Liver (tissue), 8 donors: ENCODE measurements at regions not wholly inside any gene's neighbourhood (a gene's known extent, or its start where the extent isn't known, plus 50 kb on each side); places are given as distances from the start of the nearest gene placed in this dataset.

Source experiments
- DNase-seq: peaks from one replicate; pipeline ENCODE4 v3.0.0-alpha.2; 2017; ENCODE audit warnings: low spot score
- H3K27ac ChIP-seq, 2 donors: one replicate each; pipeline ENCODE4 v1.7.0; 2013; ENCODE audit warnings: inconsistent platforms in 2 of 2, low read length in 2 of 2, control low read depth in 1 of 2, low read depth in 1 of 2, mild to moderate bottlenecking in 1 of 2
- H3K27me3 ChIP-seq, 4 donors: one replicate each; pipeline versions ENCODE4 v1.6.1 to v1.7.0; 2013; ENCODE audit warnings: low read length in 3 of 4, inconsistent platforms in 1 of 4, mild to moderate bottlenecking in 1 of 4, moderate library complexity in 1 of 4; ENCODE audit not compliant: control insufficient read depth in 4 of 4, insufficient read depth in 4 of 4
- H3K36me3 ChIP-seq, 4 donors: one replicate each; pipeline versions ENCODE4 v1.6.1 to v1.7.0; 2013; ENCODE audit warnings: low read length in 3 of 4, mild to moderate bottlenecking in 3 of 4, low read depth in 1 of 4, moderate library complexity in 1 of 4; ENCODE audit not compliant: control insufficient read depth in 4 of 4, insufficient read depth in 3 of 4
- H3K4me1 ChIP-seq, 4 donors: one replicate each; pipeline versions ENCODE4 v1.6.1 to v1.7.0; 2013; ENCODE audit warnings: low read length in 3 of 4, mild to moderate bottlenecking in 3 of 4, moderate library complexity in 1 of 4; ENCODE audit not compliant: control insufficient read depth in 4 of 4, insufficient read depth in 4 of 4
- H3K4me3 ChIP-seq, 3 donors: one replicate each; pipeline versions ENCODE4 v1.6.1 to v1.7.0; 2013; ENCODE audit warnings: low read length in 3 of 3, control low read depth in 1 of 3, low read depth in 1 of 3, mild to moderate bottlenecking in 1 of 3
- H3K9ac ChIP-seq, 2 donors: one replicate each; pipeline ENCODE4 v1.7.0; 2013; ENCODE audit warnings: low read length in 2 of 2, mild to moderate bottlenecking in 2 of 2, moderate library complexity in 2 of 2, control low read depth in 1 of 2, low read depth in 1 of 2
- H3K9me3 ChIP-seq, 4 donors: one replicate each; pipeline versions ENCODE4 v1.6.1 to v1.7.0; 2013; ENCODE audit warnings: low read length in 3 of 4; ENCODE audit not compliant: control insufficient read depth in 4 of 4
- EGR1 ChIP-seq, 2 donors: IDR thresholded peaks; 2 replicates each; pipeline ENCODE4 v1.6.1; 2016 to 2018; ENCODE audit warnings: antibody characterized with exemption in 2 of 2, low read depth in 2 of 2
- FOXA1 ChIP-seq: IDR thresholded peaks from 2 replicates; pipeline ENCODE4 v1.6.1; 2016; ENCODE audit warnings: antibody characterized with exemption
- FOXA2 ChIP-seq: IDR thresholded peaks from 2 replicates; pipeline ENCODE4 v1.6.1; 2016; ENCODE audit warnings: antibody characterized with exemption
- GABPA ChIP-seq, 2 donors: IDR thresholded peaks in 1 of 2; conservative IDR thresholded peaks in 1 of 2; 2 replicates each; pipeline ENCODE4 v1.6.1; 2016; ENCODE audit warnings: antibody characterized with exemption in 2 of 2, mild to moderate bottlenecking in 1 of 2, moderate library complexity in 1 of 2
- HNF4A ChIP-seq, 2 donors: conservative IDR thresholded peaks; 2 replicates each; pipeline ENCODE4 v1.6.1; 2016; ENCODE audit warnings: antibody characterized with exemption in 2 of 2, mild to moderate bottlenecking in 2 of 2
- HNF4G ChIP-seq: IDR thresholded peaks from 2 replicates; pipeline ENCODE4 v1.6.1; 2016; ENCODE audit warnings: antibody characterized with exemption
- JUND ChIP-seq, 2 donors: IDR thresholded peaks; 2 replicates each; pipeline ENCODE4 v1.6.1; 2016; ENCODE audit warnings: antibody characterized with exemption in 2 of 2
- NR2F2 ChIP-seq: IDR thresholded peaks from 2 replicates; pipeline ENCODE4 v1.6.1; 2016; ENCODE audit warnings: antibody characterized with exemption
- RAD21 ChIP-seq, 2 donors: IDR thresholded peaks; 2 replicates each; pipeline ENCODE4 v1.6.1; 2016; ENCODE audit warnings: antibody characterized with exemption in 2 of 2, mild to moderate bottlenecking in 2 of 2
- REST ChIP-seq: IDR thresholded peaks from 2 replicates; pipeline ENCODE4 v1.6.1; 2016; ENCODE audit warnings: antibody characterized with exemption, mild to moderate bottlenecking
- RXRA ChIP-seq, 2 donors: IDR thresholded peaks; 2 replicates each; pipeline ENCODE4 v1.6.1; 2017 to 2018; ENCODE audit warnings: antibody characterized with exemption in 2 of 2, mild to moderate bottlenecking in 1 of 2
- SP1 ChIP-seq: IDR thresholded peaks from 2 replicates; pipeline ENCODE4 v1.6.1; 2018; ENCODE audit warnings: antibody characterized with exemption, mild to moderate bottlenecking
- TAF1 ChIP-seq: conservative IDR thresholded peaks from 2 replicates; pipeline ENCODE4 v1.6.1; 2016; ENCODE audit warnings: antibody characterized with exemption, mild to moderate bottlenecking
- YY1 ChIP-seq: IDR thresholded peaks from 2 replicates; pipeline ENCODE4 v1.6.1; 2016; ENCODE audit warnings: antibody characterized with exemption, mild to moderate bottlenecking
- ZBTB33 ChIP-seq: IDR thresholded peaks from 2 replicates; pipeline ENCODE4 v1.6.1; 2016; ENCODE audit warnings: antibody characterized with exemption
- WGBS: extraction: QIAGEN DNeasy Blood & Tissue Kit; methylation state at CpG from one replicate; pipeline ENCODE4 v1.1.7; 2013; 5-methylcytosine and 5-hydroxymethylcytosine counted together
- TF ChIP-seq, protein P1 (sequence below): fragments of 150-350 bp; IDR thresholded peaks from 2 replicates; pipeline ENCODE4 v1.5.1; 2017; ENCODE audit warnings: improper control_type of control experiment, low read depth, low read length; ENCODE audit not compliant: missing input control
- TF ChIP-seq, protein P2 (sequence below): IDR thresholded peaks from 2 replicates; pipeline ENCODE4 v1.6.1; 2016; ENCODE audit warnings: antibody characterized with exemption
- donor health status: healthy.
- donor health status: healthy.
- donor health status: healthy.
- donor health status: healthy.
- donor health status: healthy.

DNA sequence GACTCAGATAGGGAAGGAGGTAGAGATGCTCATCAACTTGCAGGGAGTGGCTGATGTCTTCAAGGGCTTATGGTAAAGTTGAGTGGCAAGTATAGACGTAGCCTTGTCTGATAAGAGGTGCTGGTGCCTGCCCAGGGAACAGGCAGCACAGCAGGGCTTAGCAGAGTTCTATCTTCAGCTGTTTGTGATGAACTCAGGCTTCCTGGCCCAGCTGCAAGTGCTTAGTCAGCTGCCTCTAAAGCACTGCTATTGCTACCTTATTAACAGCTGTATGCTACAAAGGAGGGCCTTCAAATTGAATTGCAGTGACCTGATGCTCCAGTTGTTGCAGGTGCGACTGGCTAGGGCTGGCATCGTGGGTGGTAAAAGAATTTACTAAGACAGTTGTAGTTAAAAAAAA, 82.1 kb downstream of the TSN start:
- H3K4me1 ChIP-seq = no peaks in the 10 kb centered on the region
- no peak overlapping the region for H3K27ac ChIP-seq
- no peak for DNase-seq
- H3K27me3 ChIP-seq = peaks cover 0 to 9% (median 0%) of the 10 kb centered on the region in 4 donors
- no peaks in the 10 kb centered on the region for H3K9me3 ChIP-seq
- H3K36me3 ChIP-seq = no peaks in the 10 kb centered on the region
- TF ChIP-seq HNF4A (conservative IDR thresholded peaks at IDR 0.05) (no peak), NR2F2 (no peak), JUND (IDR thresholded peaks at IDR 0.05) (no peak), TAF1 (no peak), SP1 (no peak), YY1 (no peak), ZBTB33 (no peak), RAD21 (IDR thresholded peaks at IDR 0.05) (no peak), REST (no peak), RXRA (IDR thresholded peaks at IDR 0.05) (no peak), FOXA2 (no peak), GABPA (IDR thresholded peaks at IDR 0.05 in 1 of 2, conservative IDR thresholded peaks at IDR 0.05 in 1 of 2) (no peak)
- TF ChIP-seq, protein P1, sequence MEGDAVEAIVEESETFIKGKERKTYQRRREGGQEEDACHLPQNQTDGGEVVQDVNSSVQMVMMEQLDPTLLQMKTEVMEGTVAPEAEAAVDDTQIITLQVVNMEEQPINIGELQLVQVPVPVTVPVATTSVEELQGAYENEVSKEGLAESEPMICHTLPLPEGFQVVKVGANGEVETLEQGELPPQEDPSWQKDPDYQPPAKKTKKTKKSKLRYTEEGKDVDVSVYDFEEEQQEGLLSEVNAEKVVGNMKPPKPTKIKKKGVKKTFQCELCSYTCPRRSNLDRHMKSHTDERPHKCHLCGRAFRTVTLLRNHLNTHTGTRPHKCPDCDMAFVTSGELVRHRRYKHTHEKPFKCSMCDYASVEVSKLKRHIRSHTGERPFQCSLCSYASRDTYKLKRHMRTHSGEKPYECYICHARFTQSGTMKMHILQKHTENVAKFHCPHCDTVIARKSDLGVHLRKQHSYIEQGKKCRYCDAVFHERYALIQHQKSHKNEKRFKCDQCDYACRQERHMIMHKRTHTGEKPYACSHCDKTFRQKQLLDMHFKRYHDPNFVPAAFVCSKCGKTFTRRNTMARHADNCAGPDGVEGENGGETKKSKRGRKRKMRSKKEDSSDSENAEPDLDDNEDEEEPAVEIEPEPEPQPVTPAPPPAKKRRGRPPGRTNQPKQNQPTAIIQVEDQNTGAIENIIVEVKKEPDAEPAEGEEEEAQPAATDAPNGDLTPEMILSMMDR = no peak
- TF ChIP-seq, protein P2, sequence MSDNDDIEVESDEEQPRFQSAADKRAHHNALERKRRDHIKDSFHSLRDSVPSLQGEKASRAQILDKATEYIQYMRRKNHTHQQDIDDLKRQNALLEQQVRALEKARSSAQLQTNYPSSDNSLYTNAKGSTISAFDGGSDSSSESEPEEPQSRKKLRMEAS = no peak
- no peak overlapping the region for H3K9ac ChIP-seq
- H3K4me3 ChIP-seq = no peak overlapping the region
- 75% methylated on average over 3 of the region's 3 CpGs for WGBS

GRCh38 chr2:121838551-121838950, 83.1 kb downstream of the TSN start:
- no peaks in the 10 kb centered on the region for H3K36me3 ChIP-seq
- H3K27me3 ChIP-seq = peaks cover 0 to 9% (median 0%) of the 10 kb centered on the region in 4 donors
- H3K9me3 ChIP-seq = no peaks in the 10 kb centered on the region
- H3K9ac ChIP-seq = no peak overlapping the region
- H3K4me3 ChIP-seq = no peak overlapping the region
- 89% methylated on average over 2 of the region's 2 CpGs for WGBS
- H3K27ac ChIP-seq = no peak overlapping the region
- no peak for DNase-seq
- no peaks in the 10 kb centered on the region for H3K4me1 ChIP-seq
- no peak for TF ChIP-seq FOXA1
- no peak for TF ChIP-seq YY1
- no peak for TF ChIP-seq RXRA (IDR thresholded peaks at IDR 0.05)
- no peak for TF ChIP-seq NR2F2
- no peak for TF ChIP-seq JUND (IDR thresholded peaks at IDR 0.05)
- TF ChIP-seq RAD21 (IDR thresholded peaks at IDR 0.05) = no peak
- no peak for TF ChIP-seq SP1
- TF ChIP-seq, protein P1 = no peak
- TF ChIP-seq EGR1 (IDR thresholded peaks at IDR 0.05; ENCODE audit: low read depth in 2 of 2) = no peak
- TF ChIP-seq REST = no peak
- TF ChIP-seq GABPA (IDR thresholded peaks at IDR 0.05 in 1 of 2, conservative IDR thresholded peaks at IDR 0.05 in 1 of 2) = no peak
- TF ChIP-seq FOXA2 = no peak
- TF ChIP-seq HNF4G = no peak
- TF ChIP-seq HNF4A (conservative IDR thresholded peaks at IDR 0.05) = no peak
